ENCODE measurements at regions not wholly inside any gene's neighbourhood (a gene's known extent, or its start where the extent isn't known, plus 50 kb on each side); places are given as distances from the start of the nearest gene placed in this dataset.

GRCh38 chr11:121844016-121844415 lies 272.0 kb downstream of the BLID start:
- DNase-seq = no peak

- no peak for DNase-seq
Measured at GRCh38 chr11:121842192-121842585, 273.8 kb downstream of the BLID start.

- DNase-seq = no peak
Measured at GRCh38 chr11:121841487-121842191, 274.4 kb downstream of the BLID start.

- no peak for DNase-seq
Measured at GRCh38 chr11:121839781-121840180, 276.2 kb downstream of the BLID start.

GRCh38 chr11:121838571-121838970 lies 277.4 kb downstream of the BLID start:
- DNase-seq = no peak

- no peak for DNase-seq
Measured at GRCh38 chr11:121833970-121834369, 282.0 kb downstream of the BLID start.

GRCh38 chr11:121829159-121829643 lies 286.8 kb downstream of the BLID start:
- DNase-seq = no peak

- no peak for DNase-seq
Measured at GRCh38 chr11:121814962-121815361, 301.1 kb downstream of the BLID start.

GRCh38 chr11:121814296-121814695 lies 301.7 kb downstream of the BLID start:
- no peak for DNase-seq

- DNase-seq = no peak
Measured at GRCh38 chr11:121810291-121810690, 305.7 kb downstream of the BLID start.

GRCh38 chr11:121808096-121808495 lies 307.9 kb downstream of the BLID start:
- no peak for DNase-seq

- no peak for DNase-seq
Measured at GRCh38 chr11:121807051-121807450, 309.0 kb downstream of the BLID start.

- DNase-seq = no peak
Measured at GRCh38 chr11:121802542-121802941, 313.5 kb downstream of the BLID start.

- no peak for DNase-seq
Measured at GRCh38 chr11:121801781-121802180, 314.2 kb downstream of the BLID start.

GRCh38 chr11:121801394-121801748 lies 314.6 kb downstream of the BLID start:
- no peak for DNase-seq

GRCh38 chr11:121800731-121801393 lies 315.2 kb downstream of the BLID start:
- no peak for DNase-seq

- no peak for DNase-seq
Measured at GRCh38 chr11:121800240-121800639, 315.8 kb downstream of the BLID start.

GRCh38 chr11:121797496-121797895 lies 318.5 kb downstream of the BLID start:
- no peak for DNase-seq

- DNase-seq = no peak
Measured at GRCh38 chr11:121795174-121795573, 320.8 kb downstream of the BLID start.

GRCh38 chr11:121794671-121795141 lies 321.3 kb downstream of the BLID start:
- DNase-seq = no peak

GRCh38 chr11:121793916-121794315 lies 322.1 kb downstream of the BLID start:
- DNase-seq = no peak

- no peak for DNase-seq
Measured at GRCh38 chr11:121793291-121793690, 322.7 kb downstream of the BLID start.

- DNase-seq = no peak
Measured at GRCh38 chr11:121792185-121792584, 323.8 kb downstream of the BLID start.

GRCh38 chr11:121790430-121790829 lies 325.6 kb downstream of the BLID start:
- DNase-seq = no peak

GRCh38 chr11:121780971-121781370 lies 328.2 kb upstream of the SORL1-AS1 start:
- DNase-seq = no peak
